ENCODE measurements at regions not wholly inside any gene's neighbourhood (a gene's known extent, or its start where the extent isn't known, plus 50 kb on each side); places are given as distances from the start of the nearest gene placed in this dataset.
"Not testable (repeated sequence)": the region's sequence is repeated elsewhere in the genome, so short reads cannot be mapped to it uniquely, and the experiment has no call there.

DNA sequence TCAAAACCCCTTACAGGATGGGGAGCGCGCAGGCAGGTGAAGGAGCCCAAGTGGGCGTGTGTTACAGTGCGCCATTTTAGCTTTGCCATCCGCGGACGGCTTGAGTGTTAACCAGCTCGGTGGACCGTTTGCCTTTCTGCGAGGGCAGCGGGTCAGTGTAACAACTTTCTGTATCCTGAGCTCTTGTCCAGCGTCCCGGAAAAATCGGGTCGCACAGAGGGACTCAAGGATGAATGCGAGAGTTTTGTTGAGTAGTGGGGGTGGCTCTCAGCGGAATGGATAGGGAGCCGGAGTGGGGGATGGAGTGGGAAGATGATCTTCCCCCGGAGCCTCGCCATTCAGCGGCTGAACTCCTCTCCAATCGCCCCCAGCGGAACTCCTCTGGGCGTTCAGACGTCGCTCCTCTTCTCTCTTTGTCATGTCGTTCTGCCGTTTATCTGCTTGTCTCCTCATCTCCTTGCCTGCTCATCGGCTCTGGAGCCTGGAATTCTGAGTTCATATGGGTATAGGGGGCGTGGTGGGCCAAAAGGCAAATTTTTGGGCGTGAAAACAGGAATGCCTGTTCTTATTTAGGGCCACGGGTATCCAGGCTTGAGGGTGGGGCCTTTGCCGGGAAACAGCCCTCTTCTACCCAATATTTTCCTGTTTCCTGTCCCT lies 295.4 kb downstream of the CTH start:
- TF ChIP-seq JUND (IDR thresholded peaks at IDR 0.05; ENCODE audit: low read depth): no peak
- in situ Hi-C loops (cut with HindIII; ENCODE audit: low pct_unique_long_range_greater_than_20kb, low sequenced_read_pairs): no loop called here
- DNase-seq (ENCODE audit: low read depth in 1 of 2, low spot score in 1 of 2): no peak

DNA sequence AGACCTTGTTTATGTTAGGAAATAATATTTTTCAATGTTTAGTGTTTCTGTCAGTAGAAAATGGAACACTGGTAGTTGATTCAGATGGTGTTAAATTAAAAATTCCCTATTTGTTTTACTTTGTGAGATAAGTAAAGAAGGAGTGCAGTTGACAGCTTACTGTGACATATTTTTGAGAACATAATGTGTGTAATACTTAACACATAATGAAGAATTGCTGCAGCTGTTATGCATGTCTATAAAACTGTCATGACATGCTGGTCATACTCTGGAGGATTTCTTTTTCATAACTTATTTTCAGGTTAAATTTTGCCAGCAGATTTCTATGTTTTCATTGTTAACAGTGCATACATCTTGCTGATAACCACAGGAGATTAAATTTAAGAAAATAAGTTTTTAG lies 296.1 kb downstream of the CTH start:
- TF ChIP-seq JUND (IDR thresholded peaks at IDR 0.05; ENCODE audit: low read depth): no peak
- in situ Hi-C loops (cut with HindIII; ENCODE audit: low pct_unique_long_range_greater_than_20kb, low sequenced_read_pairs): no loop called here
- no peak for DNase-seq (ENCODE audit: low read depth in 1 of 2, low spot score in 1 of 2)

DNA sequence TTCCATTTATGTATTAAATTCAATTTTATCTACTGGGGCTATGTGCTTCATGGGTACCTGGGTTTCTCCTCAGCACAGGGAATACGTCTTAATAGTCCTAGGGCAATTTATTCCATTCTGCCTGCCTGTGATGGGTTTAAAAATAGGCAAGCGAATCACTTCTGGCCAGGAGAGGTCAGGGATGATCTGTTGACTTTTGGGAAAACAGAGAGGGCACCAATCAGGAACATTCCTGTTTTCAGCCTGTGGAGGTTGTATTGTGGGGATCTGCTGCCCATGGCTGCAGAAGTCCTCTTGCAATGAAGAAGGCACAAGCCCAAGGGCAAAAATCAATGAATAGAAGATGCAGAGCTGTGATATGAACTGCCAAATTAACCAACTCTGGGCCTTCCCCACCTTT lies 303.1 kb downstream of the CTH start:
- in situ Hi-C loops (cut with HindIII; ENCODE audit: low pct_unique_long_range_greater_than_20kb, low sequenced_read_pairs): no loop called here
- TF ChIP-seq JUND (IDR thresholded peaks at IDR 0.05; ENCODE audit: low read depth): no peak
- peak in 1 of 2 experiments; percentile 50 for DNase-seq (ENCODE audit: low read depth in 1 of 2, low spot score in 1 of 2)

DNA sequence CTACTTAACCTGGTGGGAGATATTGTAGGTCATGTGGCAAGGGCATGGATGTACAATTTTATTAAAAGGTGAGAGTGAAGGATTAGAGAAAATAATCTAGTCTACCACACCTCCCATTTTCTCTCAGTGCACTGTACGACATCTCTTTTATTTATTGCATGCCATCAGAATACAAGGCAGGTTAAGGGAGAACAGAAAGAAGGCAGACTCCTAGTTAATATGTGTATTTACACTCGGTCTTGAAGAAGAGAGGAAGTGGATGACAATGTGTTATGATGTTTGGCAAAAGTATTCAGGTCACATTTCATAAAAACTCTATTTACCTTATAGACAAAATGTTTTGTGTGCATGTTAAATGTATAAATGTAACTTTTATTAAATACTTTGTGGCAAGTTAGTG lies 306.1 kb downstream of the CTH start:
- DNase-seq (ENCODE audit: low read depth in 1 of 2, low spot score in 1 of 2): peak in 1 of 2 experiments; percentile 52
- in situ Hi-C loops (cut with HindIII; ENCODE audit: low pct_unique_long_range_greater_than_20kb, low sequenced_read_pairs): no loop called here
- no peak for TF ChIP-seq JUND (IDR thresholded peaks at IDR 0.05; ENCODE audit: low read depth)

DNA sequence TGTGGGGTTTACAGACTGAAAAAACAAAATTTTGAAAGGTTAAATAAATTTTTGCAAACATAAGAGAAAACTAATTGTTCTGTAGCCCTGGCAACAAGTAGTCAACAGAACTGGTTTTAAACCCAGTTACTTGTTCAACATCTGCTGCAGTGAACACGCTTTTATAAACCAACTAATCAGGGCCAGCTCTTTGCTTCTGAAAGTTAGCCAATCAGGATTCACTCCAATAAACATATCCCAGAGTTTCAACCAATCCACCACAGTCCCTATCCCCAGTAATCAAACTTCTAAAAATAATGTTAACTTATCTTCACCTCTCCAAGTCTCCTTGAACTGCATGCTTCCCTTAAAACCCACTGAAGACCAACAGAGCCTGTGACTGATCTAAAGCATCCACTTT lies 306.6 kb downstream of the CTH start:
- no peak for TF ChIP-seq JUND (IDR thresholded peaks at IDR 0.05; ENCODE audit: low read depth)
- in situ Hi-C loops (cut with HindIII; ENCODE audit: low pct_unique_long_range_greater_than_20kb, low sequenced_read_pairs): no loop called here
- DNase-seq (ENCODE audit: low read depth in 1 of 2, low spot score in 1 of 2): peak in 1 of 2 experiments; percentile 77

DNA sequence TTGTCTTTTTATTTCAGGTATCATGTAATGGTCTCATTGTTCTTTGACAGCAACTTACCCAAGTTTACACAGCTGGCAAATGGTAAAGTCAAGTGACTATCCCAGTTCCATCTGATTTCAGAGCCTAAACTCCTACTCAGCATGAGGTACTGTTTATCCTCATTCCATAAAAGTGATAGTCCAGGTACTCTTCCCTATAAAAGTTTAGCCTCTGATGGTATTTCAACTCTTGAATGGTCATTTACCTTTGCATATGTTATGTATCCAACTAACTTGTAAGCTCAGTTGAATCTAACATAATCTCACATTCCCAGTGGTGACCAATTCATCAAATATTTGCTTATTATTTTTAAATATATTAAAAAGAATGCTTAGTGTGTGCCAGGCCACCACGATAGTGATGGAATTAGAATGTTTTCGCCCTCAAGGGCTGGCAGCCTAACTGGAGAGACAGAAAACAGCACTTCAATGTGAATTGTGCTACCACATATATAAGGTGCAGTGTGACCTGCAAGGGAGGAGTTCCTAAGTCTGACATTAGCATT lies 307.1 kb downstream of the CTH start:
- TF ChIP-seq JUND (IDR thresholded peaks at IDR 0.05; ENCODE audit: low read depth): peak; percentile 88
- in situ Hi-C loops (cut with HindIII; ENCODE audit: low pct_unique_long_range_greater_than_20kb, low sequenced_read_pairs): no loop called here
- peak in 1 of 2 experiments; percentile 96 for DNase-seq (ENCODE audit: low read depth in 1 of 2, low spot score in 1 of 2)

DNA sequence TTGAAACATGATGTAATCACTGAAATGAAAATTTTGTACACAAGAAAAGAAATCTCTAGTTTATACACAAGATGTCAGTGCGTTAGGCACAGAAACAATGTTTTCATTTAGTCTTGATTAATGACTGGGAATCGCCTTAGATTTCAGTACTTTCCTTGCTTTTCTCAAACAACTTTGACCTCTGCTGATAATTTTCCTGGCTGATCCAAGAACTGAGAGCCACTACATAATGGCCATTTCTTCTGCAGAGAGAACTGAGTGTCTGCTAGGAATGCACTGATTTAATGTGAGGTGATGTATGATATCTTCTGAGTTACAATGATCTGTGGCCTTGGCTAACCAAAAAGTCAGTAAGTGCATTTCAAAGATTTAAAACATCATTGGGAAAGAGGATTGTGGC lies 308.1 kb downstream of the CTH start:
- DNase-seq (ENCODE audit: low read depth in 1 of 2, low spot score in 1 of 2): no peak
- in situ Hi-C loops (cut with HindIII; ENCODE audit: low pct_unique_long_range_greater_than_20kb, low sequenced_read_pairs): no loop called here
- no peak for TF ChIP-seq JUND (IDR thresholded peaks at IDR 0.05; ENCODE audit: low read depth)

DNA sequence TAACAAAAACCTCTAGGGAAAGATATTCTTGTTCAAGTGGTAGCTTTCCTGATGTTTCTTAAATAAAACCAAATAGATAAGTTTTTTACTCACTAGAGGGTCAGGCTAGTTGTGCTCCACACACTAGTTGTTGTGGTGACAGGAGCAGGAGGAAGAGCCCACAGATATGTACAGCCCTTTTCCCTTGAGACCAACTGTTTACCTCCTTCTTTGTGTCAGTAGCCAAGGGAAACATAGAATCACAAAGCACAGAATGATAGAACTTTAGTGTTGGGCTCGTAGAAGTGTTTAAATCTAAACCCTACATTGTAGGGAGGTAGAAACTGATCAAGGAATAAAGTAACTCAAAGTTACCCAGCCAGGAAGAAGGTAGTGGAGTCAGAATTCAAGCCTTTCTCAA lies 309.0 kb downstream of the CTH start:
- in situ Hi-C loops (cut with HindIII; ENCODE audit: low pct_unique_long_range_greater_than_20kb, low sequenced_read_pairs): no loop called here
- no peak for TF ChIP-seq JUND (IDR thresholded peaks at IDR 0.05; ENCODE audit: low read depth)
- no peak for DNase-seq (ENCODE audit: low read depth in 1 of 2, low spot score in 1 of 2)

DNA sequence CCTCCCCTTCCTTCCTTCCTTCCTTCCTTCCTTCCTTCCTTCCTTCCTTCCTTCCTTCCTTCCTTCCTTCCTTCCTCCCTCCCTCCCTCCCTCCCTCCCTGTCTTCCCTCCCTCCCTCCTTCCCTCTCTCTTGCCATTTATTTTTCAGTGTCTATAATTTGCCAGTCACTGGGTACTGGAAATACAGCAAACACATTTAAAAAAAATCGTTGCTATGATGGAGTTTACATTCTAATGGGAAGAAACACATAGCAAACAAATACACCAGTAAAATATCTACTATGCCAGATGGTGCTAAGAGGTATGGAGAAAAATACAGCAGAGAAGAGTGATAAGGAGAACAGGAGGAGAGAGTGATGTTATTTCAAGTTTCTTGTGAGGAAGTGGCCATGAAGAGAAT lies 309.5 kb downstream of the CTH start:
- in situ Hi-C loops (cut with HindIII; ENCODE audit: low pct_unique_long_range_greater_than_20kb, low sequenced_read_pairs): no loop called here
- TF ChIP-seq JUND (IDR thresholded peaks at IDR 0.05; ENCODE audit: low read depth): no peak
- DNase-seq (ENCODE audit: low read depth in 1 of 2, low spot score in 1 of 2): no peak

DNA sequence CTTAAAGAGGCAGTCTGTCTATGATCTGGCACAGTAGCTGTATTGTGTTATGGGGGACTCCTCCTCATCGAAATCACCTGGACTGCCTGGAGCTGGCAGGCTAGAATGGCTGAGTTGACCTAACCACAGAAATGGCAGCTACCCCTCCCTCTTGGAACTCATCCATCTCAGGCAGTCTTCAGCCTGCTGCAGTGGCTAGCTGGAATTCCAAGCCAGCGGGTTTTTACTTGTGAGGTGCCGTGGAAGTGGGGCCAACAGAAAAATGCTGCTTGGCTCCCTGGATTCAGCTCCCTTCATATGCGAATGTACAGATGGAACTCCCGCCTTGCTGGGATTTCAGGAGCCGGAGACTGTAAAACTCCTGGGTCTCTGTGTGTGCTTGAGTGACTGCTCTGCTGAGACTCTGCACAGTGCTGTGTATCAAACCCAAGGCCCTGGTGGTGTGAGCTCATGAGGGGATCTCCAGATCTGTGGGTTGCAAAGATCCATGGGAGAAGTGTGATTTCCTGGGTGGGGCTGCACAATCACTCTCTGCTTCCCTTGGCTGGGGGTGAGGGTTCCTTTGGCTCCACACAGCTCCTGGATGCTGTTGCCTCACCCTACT lies 316.9 kb downstream of the CTH start:
- no peak for TF ChIP-seq JUND (IDR thresholded peaks at IDR 0.05; ENCODE audit: low read depth)
- in situ Hi-C loops (cut with HindIII; ENCODE audit: low pct_unique_long_range_greater_than_20kb, low sequenced_read_pairs): no loop called here
- DNase-seq (ENCODE audit: low read depth in 1 of 2, low spot score in 1 of 2): no peak

DNA sequence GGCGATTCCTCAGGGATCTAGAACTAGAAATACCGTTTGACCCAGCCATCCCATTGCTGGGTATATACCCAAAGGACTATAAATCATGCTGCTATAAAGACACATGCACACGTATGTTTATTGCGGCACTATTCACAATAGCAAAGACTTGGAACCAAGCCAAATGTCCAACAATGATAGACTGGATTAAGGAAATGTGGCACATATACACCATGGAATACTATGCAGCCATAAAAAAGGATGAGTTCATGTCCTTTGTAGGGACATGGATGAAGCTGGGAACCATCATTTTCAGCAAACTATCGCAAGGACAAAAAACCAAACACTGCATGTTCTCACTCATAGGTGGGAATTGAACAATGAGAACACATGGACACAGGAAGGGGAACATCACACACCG lies 311.1 kb downstream of the PTGER3 start:
- DNase-seq (ENCODE audit: low read depth in 1 of 2, low spot score in 1 of 2); in situ Hi-C loops (cut with HindIII; ENCODE audit: low pct_unique_long_range_greater_than_20kb, low sequenced_read_pairs): not testable (repeated sequence)

DNA sequence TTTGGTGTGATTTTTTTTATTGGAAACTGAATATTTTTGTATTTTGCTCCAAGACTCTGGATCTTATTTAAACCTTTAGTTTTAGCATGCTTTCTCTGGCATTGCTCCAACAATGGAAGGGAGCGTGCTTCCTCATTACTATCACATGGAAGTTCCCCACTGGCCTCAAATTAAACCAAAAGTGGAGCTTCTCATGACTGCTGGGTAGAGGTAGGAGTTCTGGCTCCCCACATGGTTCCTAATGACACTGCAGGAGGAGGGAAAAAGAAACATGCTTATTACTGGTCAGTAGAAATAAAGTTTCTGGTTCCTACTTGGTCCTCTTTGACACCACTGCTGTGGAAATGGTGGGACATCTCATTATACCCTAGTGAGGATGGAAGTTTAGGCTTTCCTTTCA lies 310.5 kb downstream of the PTGER3 start:
- DNase-seq (ENCODE audit: low read depth in 1 of 2, low spot score in 1 of 2): peak in 1 of 2 experiments; percentile 37
- no peak for TF ChIP-seq JUND (IDR thresholded peaks at IDR 0.05; ENCODE audit: low read depth)
- in situ Hi-C loops (cut with HindIII; ENCODE audit: low pct_unique_long_range_greater_than_20kb, low sequenced_read_pairs): no loop called here

DNA sequence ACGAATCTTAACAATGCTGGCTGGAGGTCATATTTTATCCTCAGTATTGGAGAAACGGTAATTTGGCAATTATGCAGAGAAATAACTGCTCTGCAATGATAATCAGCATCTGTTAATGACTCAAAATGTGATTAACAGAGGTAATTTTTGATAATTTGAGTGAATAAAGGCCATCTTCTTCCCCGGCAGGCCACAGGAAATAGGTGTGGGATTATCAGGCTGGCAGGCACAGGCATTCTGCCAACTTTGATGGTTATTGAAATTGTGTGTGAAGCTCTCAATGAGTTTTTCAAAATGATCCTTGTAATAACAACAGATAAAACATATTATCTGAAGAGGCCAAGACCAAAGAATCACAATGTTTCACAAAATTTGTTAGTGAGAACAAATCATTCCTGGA lies 309.0 kb downstream of the PTGER3 start:
- in situ Hi-C loops (cut with HindIII; ENCODE audit: low pct_unique_long_range_greater_than_20kb, low sequenced_read_pairs): no loop called here
- no peak for TF ChIP-seq JUND (IDR thresholded peaks at IDR 0.05; ENCODE audit: low read depth)
- DNase-seq (ENCODE audit: low read depth in 1 of 2, low spot score in 1 of 2): no peak
